NCI-H2196 treated with DMSO at 0.1 percent for 48 hours (cell line): ENCODE measurements at regions not wholly inside any gene's neighbourhood (a gene's known extent, or its start where the extent isn't known, plus 50 kb on each side); places are given as distances from the start of the nearest gene placed in this dataset.

ENCODE experiments used
- DNase-seq: peaks from one replicate; lab custom pipeline; 2025; ENCODE audit not compliant: unreplicated experiment; lab: John Stamatoyannopoulos, UW

- no peak for DNase-seq
Measured at GRCh38 chr17:17398188-17398942, 78.4 kb upstream of the MED9 start.

- DNase-seq: no peak
Measured at GRCh38 chr17:17398943-17399926, 77.6 kb upstream of the MED9 start.

- no peak for DNase-seq
Measured at GRCh38 chr17:17400070-17400469, 76.7 kb upstream of the MED9 start.

- no peak for DNase-seq
Measured at GRCh38 chr17:17400566-17401184, 76.1 kb upstream of the MED9 start.

- DNase-seq: no peak
Measured at GRCh38 chr17:17401271-17401781, 75.5 kb upstream of the MED9 start.

GRCh38 chr17:17402558-17402957 is 74.2 kb upstream of the MED9 start:
- DNase-seq: no peak

GRCh38 chr17:17403065-17403464 is 73.7 kb upstream of the MED9 start:
- no peak for DNase-seq

- DNase-seq: peak; percentile 41
Measured at GRCh38 chr17:17403899-17404576, 72.8 kb upstream of the MED9 start.

- DNase-seq: no peak
Measured at GRCh38 chr17:17405673-17406072, 71.1 kb upstream of the MED9 start.

GRCh38 chr17:17406225-17406624 is 70.6 kb upstream of the MED9 start:
- no peak for DNase-seq

- no peak for DNase-seq
Measured at GRCh38 chr17:17408236-17408794, 68.5 kb upstream of the MED9 start.

- no peak for DNase-seq
Measured at GRCh38 chr17:17410357-17410756, 66.4 kb upstream of the MED9 start.

- DNase-seq: no peak
Measured at GRCh38 chr17:17411692-17412091, 65.1 kb upstream of the MED9 start.

GRCh38 chr17:17412326-17412725 is 64.5 kb upstream of the MED9 start:
- no peak for DNase-seq

GRCh38 chr17:17413215-17413792 is 63.5 kb upstream of the MED9 start:
- no peak for DNase-seq

GRCh38 chr17:17413821-17414220 is 63.0 kb upstream of the MED9 start:
- DNase-seq: no peak

GRCh38 chr17:17414341-17414805 is 62.4 kb upstream of the MED9 start:
- DNase-seq: no peak

- DNase-seq: no peak
Measured at GRCh38 chr17:17415006-17415405, 61.8 kb upstream of the MED9 start.

- DNase-seq: peak; percentile 69
Measured at GRCh38 chr17:17416007-17416399, 60.8 kb upstream of the MED9 start.
